Activated CD8-positive, alpha-beta T cell treated with anti-CD3 and anti-CD28 coated beads for 36 hours (primary cell): ENCODE measurements at regions not wholly inside any gene's neighbourhood (a gene's known extent, or its start where the extent isn't known, plus 50 kb on each side); places are given as distances from the start of the nearest gene placed in this dataset.

Source experiments
- ATAC-seq: fragments of 200-7000 bp; cut with Tn5 transposase; one replicate; pipeline ENCODE4 v1.10.0; 2021; ENCODE audit warnings: mild to moderate bottlenecking, moderate library complexity
- CTCF ChIA-PET: fragments of 350-600 bp; sonication (Branson Sonifier 250); formaldehyde crosslinking; loops from one replicate; lab custom pipeline; 2021; ENCODE audit warnings: antibody characterized with exemption; lab: Charles Lee
- POLR2A ChIA-PET: fragments of 350-600 bp; sonication (Branson Sonifier 250); formaldehyde crosslinking; loops from one replicate; lab custom pipeline; 2021; ENCODE audit warnings: antibody characterized with exemption; lab: Charles Lee
- DNase-seq: peaks from one replicate; pipeline ENCODE4 v3.0.0-alpha.2; 2020
- H3K27ac Mint-ChIP-seq: one replicate; pipeline ENCODE4 v1.8.0; 2021; ENCODE audit warnings: mild to moderate bottlenecking, mixed read lengths
- H3K27me3 Mint-ChIP-seq: one replicate; pipeline ENCODE4 v1.8.0; 2021; ENCODE audit warnings: mixed read lengths
- H3K36me3 Mint-ChIP-seq: one replicate; pipeline ENCODE4 v1.8.0; 2021; ENCODE audit warnings: low read depth, mixed read lengths
- H3K4me1 Mint-ChIP-seq: one replicate; pipeline ENCODE4 v1.8.0; 2021; ENCODE audit warnings: low read depth, mixed read lengths
- H3K4me3 Mint-ChIP-seq: one replicate; pipeline ENCODE4 v1.8.0; 2021; ENCODE audit warnings: mild to moderate bottlenecking, moderate library complexity, mixed read lengths
- H3K9me3 Mint-ChIP-seq: one replicate; pipeline ENCODE4 v1.8.0; 2021; ENCODE audit warnings: mixed read lengths
- intact Hi-C: fragments of 100-400 bp; cut with micrococcal nuclease; formaldehyde crosslinking; loops from one replicate; pipeline ENCODE4 v1.10.0; 2022
- TF ChIP-seq, protein P1 (sequence below): fragments of 200-600 bp; IDR thresholded peaks from one replicate; pipeline ENCODE4 v1.8.0; 2022; ENCODE audit warnings: antibody characterized with exemption, mild to moderate bottlenecking

DNA sequence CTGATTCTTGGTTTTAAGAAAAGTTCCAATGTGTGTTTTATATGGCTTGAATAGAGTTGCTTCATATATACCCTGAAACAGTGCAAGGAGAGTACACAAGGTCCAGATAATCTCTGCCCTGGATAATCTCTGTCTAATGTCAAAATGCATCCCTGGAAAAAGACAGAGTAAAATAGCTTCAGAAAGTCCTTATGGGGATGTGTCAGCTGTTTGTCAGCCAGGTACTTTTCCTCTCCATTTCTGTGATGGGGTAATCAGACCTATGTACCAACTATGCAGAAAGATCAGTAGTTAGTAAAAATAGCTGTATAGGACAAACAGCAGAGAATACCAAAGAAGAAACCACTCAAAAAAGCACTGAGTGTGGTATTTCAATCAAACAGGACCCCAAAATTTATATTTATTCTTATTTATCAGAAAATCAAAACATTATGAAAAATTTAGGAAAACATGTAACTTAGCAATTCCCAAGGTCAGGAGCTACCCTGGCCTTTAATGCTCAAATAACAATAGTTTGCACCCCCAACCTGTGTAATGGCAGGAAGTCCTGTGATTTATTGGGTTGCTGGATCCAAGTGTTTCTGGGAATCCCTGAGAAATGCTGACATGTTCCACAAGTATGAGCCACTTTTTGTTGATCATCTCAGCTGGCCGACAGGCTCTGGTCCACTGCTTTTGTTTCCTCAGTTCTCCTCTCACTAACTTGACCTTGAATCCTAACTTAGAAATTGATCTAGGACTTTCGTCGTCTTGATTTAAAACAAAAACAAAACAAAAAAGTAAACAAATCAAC, 69.6 kb downstream of the MDH1 start:
- intact Hi-C loops = no loop called here
- ATAC-seq = no peak
- H3K27me3 Mint-ChIP-seq = peaks cover 7% of the 10 kb centered on the region
- H3K4me1 Mint-ChIP-seq = peaks cover 5% of the 10 kb centered on the region
- H3K36me3 Mint-ChIP-seq = no peaks in the 10 kb centered on the region
- TF ChIP-seq, protein P1, sequence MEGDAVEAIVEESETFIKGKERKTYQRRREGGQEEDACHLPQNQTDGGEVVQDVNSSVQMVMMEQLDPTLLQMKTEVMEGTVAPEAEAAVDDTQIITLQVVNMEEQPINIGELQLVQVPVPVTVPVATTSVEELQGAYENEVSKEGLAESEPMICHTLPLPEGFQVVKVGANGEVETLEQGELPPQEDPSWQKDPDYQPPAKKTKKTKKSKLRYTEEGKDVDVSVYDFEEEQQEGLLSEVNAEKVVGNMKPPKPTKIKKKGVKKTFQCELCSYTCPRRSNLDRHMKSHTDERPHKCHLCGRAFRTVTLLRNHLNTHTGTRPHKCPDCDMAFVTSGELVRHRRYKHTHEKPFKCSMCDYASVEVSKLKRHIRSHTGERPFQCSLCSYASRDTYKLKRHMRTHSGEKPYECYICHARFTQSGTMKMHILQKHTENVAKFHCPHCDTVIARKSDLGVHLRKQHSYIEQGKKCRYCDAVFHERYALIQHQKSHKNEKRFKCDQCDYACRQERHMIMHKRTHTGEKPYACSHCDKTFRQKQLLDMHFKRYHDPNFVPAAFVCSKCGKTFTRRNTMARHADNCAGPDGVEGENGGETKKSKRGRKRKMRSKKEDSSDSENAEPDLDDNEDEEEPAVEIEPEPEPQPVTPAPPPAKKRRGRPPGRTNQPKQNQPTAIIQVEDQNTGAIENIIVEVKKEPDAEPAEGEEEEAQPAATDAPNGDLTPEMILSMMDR = no peak
- no peak overlapping the region for H3K27ac Mint-ChIP-seq
- H3K9me3 Mint-ChIP-seq = no peaks in the 10 kb centered on the region
- ChIA-PET CTCF (interaction anchor here (1.6 kb wide), 1 partner anchor 18 kb away, joined by 3 read pairs; no protein-coding TSS in a partner anchor), POLR2A (no interaction called here)
- DNase-seq = no peak
- H3K4me3 Mint-ChIP-seq = no peak overlapping the region

DNA sequence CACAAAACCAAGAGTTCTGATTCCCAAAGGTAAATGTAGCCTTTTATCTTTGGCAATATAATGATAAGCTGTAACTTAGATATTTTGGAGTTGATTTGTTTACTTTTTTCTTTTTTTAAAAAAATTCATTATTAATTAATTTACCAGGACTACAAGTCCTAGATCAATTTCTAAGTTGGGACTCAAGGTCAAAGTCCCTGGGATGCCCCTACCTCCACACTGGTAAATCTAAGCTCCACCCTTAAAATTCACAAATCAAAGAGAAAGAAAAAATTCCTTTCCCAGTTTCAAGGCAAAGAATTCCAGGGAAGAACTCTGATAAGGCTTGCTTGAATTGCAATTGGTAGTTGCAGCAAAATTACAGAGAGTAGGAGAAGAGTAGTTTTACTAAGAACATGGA, 71.3 kb downstream of the MDH1 start:
- Mint-ChIP-seq H3K4me3 (no peak overlapping the region), H3K9me3 (no peaks in the 10 kb centered on the region), H3K27me3 (peaks cover 9% of the 10 kb centered on the region), H3K36me3 (no peaks in the 10 kb centered on the region), H3K27ac (no peak overlapping the region), H3K4me1 (peaks cover 2% of the 10 kb centered on the region)
- POLR2A ChIA-PET = no interaction called here
- no peak for DNase-seq
- TF ChIP-seq, protein P1 = no peak
- CTCF ChIA-PET = no interaction called here
- no peak for ATAC-seq
- intact Hi-C loops = no loop called here

DNA sequence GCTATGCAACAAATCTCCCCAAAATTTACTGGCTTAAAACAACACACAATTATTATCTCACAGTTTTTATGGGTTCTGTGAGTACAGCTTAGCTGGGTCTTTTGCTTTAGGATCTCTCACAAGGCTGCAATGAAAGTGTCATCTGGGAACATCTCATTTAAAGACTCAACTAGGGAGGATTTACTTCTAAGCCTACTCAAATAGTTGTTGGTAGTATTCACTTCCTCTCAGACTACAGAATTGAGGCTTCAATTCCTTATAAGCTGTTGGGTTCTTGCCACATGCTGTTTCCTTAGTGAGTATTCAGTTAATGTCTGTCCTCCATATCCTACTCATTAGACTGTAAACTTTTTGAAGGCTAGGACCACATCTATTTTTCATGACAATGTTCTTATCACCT, 72.3 kb downstream of the MDH1 start:
- no peaks in the 10 kb centered on the region for H3K36me3 Mint-ChIP-seq

DNA sequence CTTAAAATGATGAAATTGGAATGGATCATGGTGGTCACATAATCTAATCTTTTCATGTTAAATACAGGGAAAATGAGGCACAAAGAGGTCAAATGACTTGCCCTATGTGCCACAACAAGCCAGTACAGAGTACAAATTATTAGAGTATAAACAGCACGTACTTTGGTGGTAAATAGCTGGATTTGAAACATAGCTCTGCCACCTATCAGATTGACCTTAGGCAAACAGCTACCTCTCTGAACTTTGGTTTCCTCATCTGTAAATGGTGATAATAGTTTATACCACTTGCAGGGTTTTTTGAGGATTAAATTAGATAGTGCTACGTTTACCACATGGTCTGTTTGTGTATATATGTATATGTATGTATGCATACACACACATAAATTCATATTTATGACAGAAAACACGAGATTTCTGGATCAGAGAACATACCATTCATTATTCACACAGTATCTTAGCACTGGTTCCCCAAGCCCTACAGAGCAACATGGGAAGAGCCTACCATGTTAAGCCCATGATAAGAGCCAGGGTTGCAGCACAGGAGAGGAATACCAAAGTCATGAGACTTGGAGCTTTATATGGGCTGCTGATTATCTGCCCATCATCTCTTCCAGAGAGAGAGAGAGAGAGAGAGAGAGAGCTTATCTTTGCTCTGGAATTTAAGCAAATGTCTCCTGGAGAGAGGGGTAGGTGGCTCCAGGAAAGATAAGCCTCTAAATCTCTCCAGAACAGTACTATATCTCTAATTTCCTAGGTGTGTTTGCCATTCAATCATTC, 73.5 kb downstream of the MDH1 start:
- H3K36me3 Mint-ChIP-seq = no peaks in the 10 kb centered on the region
- ChIA-PET POLR2A (interaction anchor here (0.6 kb wide), 1 partner anchor 57 kb away, joined by 4 read pairs; no protein-coding TSS in a partner anchor), CTCF (no interaction called here)
- DNase-seq = no peak
- intact Hi-C loops = no loop called here
- peaks cover 15% of the 10 kb centered on the region for H3K27me3 Mint-ChIP-seq
- H3K4me3 Mint-ChIP-seq = no peak overlapping the region
- no peak for ATAC-seq
- TF ChIP-seq, protein P1 = no peak
- no peaks in the 10 kb centered on the region for H3K4me1 Mint-ChIP-seq
- no peaks in the 10 kb centered on the region for H3K9me3 Mint-ChIP-seq
- H3K27ac Mint-ChIP-seq = no peak overlapping the region

More for the DNA sequence above, 72.3 kb downstream of the MDH1 start:
- POLR2A ChIA-PET = no interaction called here
- intact Hi-C loops = no loop called here
- TF ChIP-seq, protein P1 = no peak
- CTCF ChIA-PET = no interaction called here
- Mint-ChIP-seq H3K9me3 (no peaks in the 10 kb centered on the region), H3K27ac (no peak overlapping the region), H3K4me3 (no peak overlapping the region), H3K4me1 (no peaks in the 10 kb centered on the region), H3K27me3 (peaks cover 15% of the 10 kb centered on the region)
- DNase-seq (no peak), ATAC-seq (no peak)
